ENCODE measurements at regions not wholly inside any gene's neighbourhood (a gene's known extent, or its start where the extent isn't known, plus 50 kb on each side); places are given as distances from the start of the nearest gene placed in this dataset.

DNA sequence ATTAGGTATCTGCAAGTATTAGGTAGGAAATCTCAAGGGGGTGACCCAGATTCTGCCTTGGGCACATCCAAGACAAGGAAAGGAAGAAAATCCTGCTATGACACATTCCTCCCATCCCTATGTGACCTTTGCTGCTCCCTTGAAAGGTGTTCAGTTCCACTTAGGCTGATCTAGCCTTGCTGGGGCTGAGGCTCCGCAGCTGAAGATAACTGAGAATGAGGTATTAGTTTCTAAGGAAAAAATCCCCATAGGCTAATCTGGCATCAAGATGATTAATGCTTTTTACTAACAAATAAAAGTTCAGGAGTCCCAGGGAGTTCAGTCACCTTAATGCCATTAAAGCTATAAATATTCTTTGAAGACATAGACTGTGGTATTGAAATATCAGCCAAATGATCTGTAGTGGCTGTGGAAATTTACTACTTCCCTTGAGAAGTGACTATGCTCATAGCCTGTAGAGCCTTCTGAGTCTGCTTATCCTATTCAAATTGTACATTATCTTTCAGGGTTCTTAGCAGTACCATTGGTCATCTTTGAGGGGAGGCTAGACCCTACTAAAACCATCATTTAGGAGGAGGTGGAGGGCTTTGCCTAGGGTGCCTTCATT is 239.9 kb upstream of the RAG2 start:
- Histone ChIP-seq H3K4me1 (ENCODE audit: control insufficient read depth, insufficient read depth, low read length) (no peaks in the 10 kb centered on the region), H3K27me3 (ENCODE audit: control insufficient read depth, insufficient read depth, low read length) (no peaks in the 10 kb centered on the region), H3K27ac (ENCODE audit: low read length) (no peak overlapping the region), H3K9me3 (ENCODE audit: control insufficient read depth, insufficient read depth, low read depth, low read length) (no peaks in the 10 kb centered on the region), H3K4me3 (ENCODE audit: low read depth in 2 of 2, low read length in 2 of 2) (no peak overlapping the region), H3K36me3 (ENCODE audit: control insufficient read depth, insufficient read depth, low read length) (no peaks in the 10 kb centered on the region)
- TF ChIP-seq, protein P1, sequence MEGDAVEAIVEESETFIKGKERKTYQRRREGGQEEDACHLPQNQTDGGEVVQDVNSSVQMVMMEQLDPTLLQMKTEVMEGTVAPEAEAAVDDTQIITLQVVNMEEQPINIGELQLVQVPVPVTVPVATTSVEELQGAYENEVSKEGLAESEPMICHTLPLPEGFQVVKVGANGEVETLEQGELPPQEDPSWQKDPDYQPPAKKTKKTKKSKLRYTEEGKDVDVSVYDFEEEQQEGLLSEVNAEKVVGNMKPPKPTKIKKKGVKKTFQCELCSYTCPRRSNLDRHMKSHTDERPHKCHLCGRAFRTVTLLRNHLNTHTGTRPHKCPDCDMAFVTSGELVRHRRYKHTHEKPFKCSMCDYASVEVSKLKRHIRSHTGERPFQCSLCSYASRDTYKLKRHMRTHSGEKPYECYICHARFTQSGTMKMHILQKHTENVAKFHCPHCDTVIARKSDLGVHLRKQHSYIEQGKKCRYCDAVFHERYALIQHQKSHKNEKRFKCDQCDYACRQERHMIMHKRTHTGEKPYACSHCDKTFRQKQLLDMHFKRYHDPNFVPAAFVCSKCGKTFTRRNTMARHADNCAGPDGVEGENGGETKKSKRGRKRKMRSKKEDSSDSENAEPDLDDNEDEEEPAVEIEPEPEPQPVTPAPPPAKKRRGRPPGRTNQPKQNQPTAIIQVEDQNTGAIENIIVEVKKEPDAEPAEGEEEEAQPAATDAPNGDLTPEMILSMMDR (IDR thresholded peaks at IDR 0.05): no peak
- TF ChIP-seq TCF7L2 (IDR thresholded peaks at IDR 0.05; ENCODE audit: low read depth, low read length) (no peak), POLR2AphosphoS5 (IDR thresholded peaks at IDR 0.05; ENCODE audit: low read depth, low read length) (no peak), SIN3A (IDR thresholded peaks at IDR 0.05; ENCODE audit: borderline replicate concordance, insufficient read depth, low read depth, low read length) (no peak)
- TF ChIP-seq, protein P2, sequence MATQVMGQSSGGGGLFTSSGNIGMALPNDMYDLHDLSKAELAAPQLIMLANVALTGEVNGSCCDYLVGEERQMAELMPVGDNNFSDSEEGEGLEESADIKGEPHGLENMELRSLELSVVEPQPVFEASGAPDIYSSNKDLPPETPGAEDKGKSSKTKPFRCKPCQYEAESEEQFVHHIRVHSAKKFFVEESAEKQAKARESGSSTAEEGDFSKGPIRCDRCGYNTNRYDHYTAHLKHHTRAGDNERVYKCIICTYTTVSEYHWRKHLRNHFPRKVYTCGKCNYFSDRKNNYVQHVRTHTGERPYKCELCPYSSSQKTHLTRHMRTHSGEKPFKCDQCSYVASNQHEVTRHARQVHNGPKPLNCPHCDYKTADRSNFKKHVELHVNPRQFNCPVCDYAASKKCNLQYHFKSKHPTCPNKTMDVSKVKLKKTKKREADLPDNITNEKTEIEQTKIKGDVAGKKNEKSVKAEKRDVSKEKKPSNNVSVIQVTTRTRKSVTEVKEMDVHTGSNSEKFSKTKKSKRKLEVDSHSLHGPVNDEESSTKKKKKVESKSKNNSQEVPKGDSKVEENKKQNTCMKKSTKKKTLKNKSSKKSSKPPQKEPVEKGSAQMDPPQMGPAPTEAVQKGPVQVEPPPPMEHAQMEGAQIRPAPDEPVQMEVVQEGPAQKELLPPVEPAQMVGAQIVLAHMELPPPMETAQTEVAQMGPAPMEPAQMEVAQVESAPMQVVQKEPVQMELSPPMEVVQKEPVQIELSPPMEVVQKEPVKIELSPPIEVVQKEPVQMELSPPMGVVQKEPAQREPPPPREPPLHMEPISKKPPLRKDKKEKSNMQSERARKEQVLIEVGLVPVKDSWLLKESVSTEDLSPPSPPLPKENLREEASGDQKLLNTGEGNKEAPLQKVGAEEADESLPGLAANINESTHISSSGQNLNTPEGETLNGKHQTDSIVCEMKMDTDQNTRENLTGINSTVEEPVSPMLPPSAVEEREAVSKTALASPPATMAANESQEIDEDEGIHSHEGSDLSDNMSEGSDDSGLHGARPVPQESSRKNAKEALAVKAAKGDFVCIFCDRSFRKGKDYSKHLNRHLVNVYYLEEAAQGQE (IDR thresholded peaks at IDR 0.05; ENCODE audit: insufficient read depth in 1 of 2, low read depth in 2 of 2, low read length in 1 of 2): no peak
- BruUV-seq (replicated peaks): no TSS peak
- POLR2A ChIA-PET: no interaction called here
- CTCF ChIA-PET: no interaction called here
- ATAC-seq: no peak
- no peak for DNase-seq (ENCODE audit: low read depth, low spot score)
- in situ Hi-C loops (cut with HindIII; ENCODE audit: low pct_unique_long_range_greater_than_20kb, low sequenced_read_pairs) (no loop called here), intact Hi-C loops (cut with micrococcal nuclease; ENCODE audit: unreplicated experiment) (no loop called here)

DNA sequence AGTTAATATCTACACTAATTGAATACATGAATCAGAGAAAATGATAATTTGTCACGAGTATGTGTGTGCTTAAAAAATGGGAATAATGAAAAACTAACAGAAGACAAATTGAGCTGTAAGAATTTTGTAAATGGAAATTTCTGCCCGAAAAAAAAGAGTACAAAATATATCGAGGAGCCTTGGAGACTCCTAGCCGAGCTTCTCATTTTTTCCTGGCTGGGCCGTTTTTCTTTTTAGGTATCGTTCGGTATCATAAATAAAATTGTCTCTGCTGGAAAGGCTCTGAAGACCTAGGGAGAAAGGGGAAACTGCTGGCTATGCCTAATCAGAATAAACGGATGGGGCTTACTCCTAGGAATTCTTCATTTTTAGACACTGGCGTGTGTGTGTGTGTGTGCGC is 227.2 kb upstream of the RAG2 start:
- intact Hi-C loops (cut with micrococcal nuclease; ENCODE audit: unreplicated experiment): no loop called here
- ATAC-seq: no peak
- H3K4me3 ChIP-seq (ENCODE audit: low read depth in 2 of 2, low read length in 2 of 2): no peak overlapping the region
- in situ Hi-C loops (cut with HindIII; ENCODE audit: low pct_unique_long_range_greater_than_20kb, low sequenced_read_pairs): no loop called here
- H3K9me3 ChIP-seq (ENCODE audit: control insufficient read depth, insufficient read depth, low read depth, low read length): no peaks in the 10 kb centered on the region
- ChIA-PET CTCF (no interaction called here), POLR2A (no interaction called here)
- no peaks in the 10 kb centered on the region for H3K4me1 ChIP-seq (ENCODE audit: control insufficient read depth, insufficient read depth, low read length)
- TF ChIP-seq, protein P1 (IDR thresholded peaks at IDR 0.05): no peak
- TF ChIP-seq, protein P2 (IDR thresholded peaks at IDR 0.05; ENCODE audit: insufficient read depth in 1 of 2, low read depth in 2 of 2, low read length in 1 of 2): no peak
- TF ChIP-seq POLR2AphosphoS5 (IDR thresholded peaks at IDR 0.05; ENCODE audit: low read depth, low read length) (no peak), TCF7L2 (IDR thresholded peaks at IDR 0.05; ENCODE audit: low read depth, low read length) (no peak), SIN3A (IDR thresholded peaks at IDR 0.05; ENCODE audit: borderline replicate concordance, insufficient read depth, low read depth, low read length) (no peak)
- H3K27ac ChIP-seq (ENCODE audit: low read length): no peak overlapping the region
- DNase-seq (ENCODE audit: low read depth, low spot score): no peak
- H3K27me3 ChIP-seq (ENCODE audit: control insufficient read depth, insufficient read depth, low read length): no peaks in the 10 kb centered on the region
- H3K36me3 ChIP-seq (ENCODE audit: control insufficient read depth, insufficient read depth, low read length): no peaks in the 10 kb centered on the region
- no TSS peak for BruUV-seq (replicated peaks)

All from Panc1 (cell line).